DOHH2 (cell line): ENCODE measurements at regions not wholly inside any gene's neighbourhood (a gene's known extent, or its start where the extent isn't known, plus 50 kb on each side); places are given as distances from the start of the nearest gene placed in this dataset.

ENCODE experiments used
- H3F3A ChIP-seq: fragments of 200-600 bp; sonication (generic), shearing (Covaris generic); 2 replicates; pipeline ENCODE4 v1.6.0; 2016; ENCODE audit warnings: antibody characterized with exemption, mild to moderate bottlenecking; ENCODE audit not compliant: control insufficient read depth, insufficient read depth
- H3K27ac ChIP-seq: fragments of 200-600 bp; sonication (generic); 2 replicates; pipeline ENCODE4 v1.5.1; 2014; ENCODE audit warnings: low read depth, mild to moderate bottlenecking, low read length, moderate library complexity
- H3K27me3 ChIP-seq: fragments of 200-600 bp; sonication (generic); 2 replicates; pipeline ENCODE4 v1.6.1; 2014; ENCODE audit warnings: mild to moderate bottlenecking, low read length, mixed read lengths; ENCODE audit not compliant: control insufficient read depth
- H3K36me3 ChIP-seq: fragments of 200-600 bp; sonication (generic); 2 replicates; pipeline ENCODE4 v1.6.1; 2014; ENCODE audit warnings: mild to moderate bottlenecking, low read length, moderate library complexity, mixed read lengths; ENCODE audit not compliant: control insufficient read depth
- H3K4me1 ChIP-seq: fragments of 200-600 bp; sonication (generic); 2 replicates; pipeline ENCODE4 v1.6.1; 2014; ENCODE audit warnings: mild to moderate bottlenecking, low read length, mixed read lengths; ENCODE audit not compliant: control insufficient read depth
- H3K4me2 ChIP-seq: fragments of 200-600 bp; sonication (generic); 2 replicates; pipeline ENCODE4 v1.6.0; 2014; ENCODE audit warnings: mild to moderate bottlenecking, low read length, moderate library complexity
- H3K4me3 ChIP-seq: fragments of 200-600 bp; sonication (generic); 2 replicates; pipeline ENCODE4 v1.5.1; 2014; ENCODE audit warnings: mild to moderate bottlenecking, low read length, mixed read lengths
- H3K79me2 ChIP-seq: fragments of 200-600 bp; sonication (generic); 2 replicates; pipeline ENCODE4 v1.6.1; 2014; ENCODE audit warnings: mild to moderate bottlenecking, low read length, mixed read lengths; ENCODE audit not compliant: control insufficient read depth
- H3K9me2 ChIP-seq: fragments of 200-600 bp; sonication (generic); replicated peaks from 2 replicates; pipeline ENCODE4 v1.6.1; 2014; ENCODE audit warnings: mild to moderate bottlenecking, low read length, mixed read lengths; ENCODE audit not compliant: control insufficient read depth
- H3K9me3 ChIP-seq: fragments of 200-600 bp; sonication (generic); 2 replicates; pipeline ENCODE4 v1.6.1; 2014; ENCODE audit warnings: antibody characterized with exemption, low read length, mixed read lengths; ENCODE audit not compliant: control insufficient read depth, insufficient read depth
- H4K20me1 ChIP-seq: fragments of 200-600 bp; sonication (generic); 2 replicates; pipeline ENCODE4 v1.6.0; 2014; ENCODE audit warnings: low read depth, mild to moderate bottlenecking, antibody characterized with exemption, low read length, moderate library complexity; ENCODE audit not compliant: control insufficient read depth, insufficient read depth
- CTCF ChIP-seq: fragments of 200-600 bp; sonication (generic); IDR thresholded peaks from one replicate; pipeline ENCODE4 v1.5.1; 2014; ENCODE audit warnings: antibody characterized with exemption, mild to moderate bottlenecking, low read depth, low read length; ENCODE audit not compliant: poor library complexity, severe bottlenecking
- EZH2phosphoT487 ChIP-seq: fragments of 200-600 bp; sonication (generic); IDR thresholded peaks from 2 replicates; pipeline ENCODE4 v1.6.1; 2017; ENCODE audit warnings: borderline replicate concordance, mild to moderate bottlenecking, antibody characterized with exemption, low read length, moderate library complexity, mixed read lengths

GRCh38 chr13:107097916-107098315, 530.0 kb upstream of the ARGLU1 start:
- no peak overlapping the region for H3K4me2 ChIP-seq
- H3F3A ChIP-seq = no peaks in the 10 kb centered on the region

GRCh38 chr13:107095876-107096275, 527.9 kb upstream of the ARGLU1 start:
- Histone ChIP-seq H3K4me1 (no peaks in the 10 kb centered on the region), H3K4me3 (no peak overlapping the region), H4K20me1 (no peaks in the 10 kb centered on the region), H3K9me2 (no peaks in the 10 kb centered on the region), H3K4me2 (no peak overlapping the region), H3F3A (no peaks in the 10 kb centered on the region), H3K36me3 (no peaks in the 10 kb centered on the region), H3K27me3 (no peaks in the 10 kb centered on the region), H3K27ac (no peak overlapping the region), H3K79me2 (no peaks in the 10 kb centered on the region), H3K9me3 (no peaks in the 10 kb centered on the region)
- TF ChIP-seq CTCF (no peak), EZH2phosphoT487 (no peak)

More at GRCh38 chr13:107097916-107098315, 530.0 kb upstream of the ARGLU1 start:
- no peak overlapping the region for H3K27ac ChIP-seq
- TF ChIP-seq EZH2phosphoT487 (no peak), CTCF (no peak)
- no peaks in the 10 kb centered on the region for H3K36me3 ChIP-seq
- no peaks in the 10 kb centered on the region for H3K9me2 ChIP-seq
- no peak overlapping the region for H3K4me3 ChIP-seq
- no peaks in the 10 kb centered on the region for H3K9me3 ChIP-seq
- no peaks in the 10 kb centered on the region for H3K27me3 ChIP-seq
- no peaks in the 10 kb centered on the region for H3K4me1 ChIP-seq
- no peaks in the 10 kb centered on the region for H3K79me2 ChIP-seq
- no peaks in the 10 kb centered on the region for H4K20me1 ChIP-seq

GRCh38 chr13:107091861-107092260, 523.9 kb upstream of the ARGLU1 start:
- Histone ChIP-seq H3K9me3 (no peaks in the 10 kb centered on the region), H3K9me2 (no peaks in the 10 kb centered on the region), H4K20me1 (no peaks in the 10 kb centered on the region), H3K79me2 (no peaks in the 10 kb centered on the region), H3F3A (no peaks in the 10 kb centered on the region), H3K4me2 (no peak overlapping the region), H3K4me1 (no peaks in the 10 kb centered on the region), H3K4me3 (no peak overlapping the region), H3K27me3 (no peaks in the 10 kb centered on the region), H3K36me3 (no peaks in the 10 kb centered on the region), H3K27ac (no peak overlapping the region)
- TF ChIP-seq EZH2phosphoT487 (no peak), CTCF (no peak)

- Histone ChIP-seq H3K9me3 (no peaks in the 10 kb centered on the region), H3K9me2 (no peaks in the 10 kb centered on the region), H3K4me1 (no peaks in the 10 kb centered on the region), H3K27ac (no peak overlapping the region), H4K20me1 (no peaks in the 10 kb centered on the region), H3K4me3 (no peak overlapping the region), H3K27me3 (no peaks in the 10 kb centered on the region), H3F3A (no peaks in the 10 kb centered on the region), H3K36me3 (no peaks in the 10 kb centered on the region), H3K79me2 (no peaks in the 10 kb centered on the region), H3K4me2 (no peak overlapping the region)
- no peak for TF ChIP-seq CTCF
- TF ChIP-seq EZH2phosphoT487 = no peak
Observed at GRCh38 chr13:107091428-107091827, 523.5 kb upstream of the ARGLU1 start.
